Astrocyte of the spinal cord (primary cell): ENCODE measurements at regions not wholly inside any gene's neighbourhood (a gene's known extent, or its start where the extent isn't known, plus 50 kb on each side); places are given as distances from the start of the nearest gene placed in this dataset.

Experiments used
- DNase-seq: peaks from one replicate; pipeline ENCODE4 v3.0.0; 2011; ENCODE audit warnings: low read depth, low spot score
- H3K4me3 ChIP-seq: 2 replicates; pipeline ENCODE4 v1.5.1; 2011; ENCODE audit warnings: low read depth, mild to moderate bottlenecking, low read length, moderate library complexity
- CTCF ChIP-seq: IDR thresholded peaks from 2 replicates; pipeline ENCODE4 v1.5.1; 2012; ENCODE audit warnings: low read depth, mild to moderate bottlenecking, low read length, inconsistent platforms
- in situ Hi-C: cut with HindIII; loops from 2 replicates; pipeline ENCODE4 v1.10.0; 2017; ENCODE audit warnings: low sequenced_read_pairs

GRCh38 chr6:6883011-6883410 is 224.8 kb upstream of the RREB1 start:
- DNase-seq = no peak
- no peak for TF ChIP-seq CTCF
- in situ Hi-C loops = no loop called here
- no peak overlapping the region for H3K4me3 ChIP-seq

DNA sequence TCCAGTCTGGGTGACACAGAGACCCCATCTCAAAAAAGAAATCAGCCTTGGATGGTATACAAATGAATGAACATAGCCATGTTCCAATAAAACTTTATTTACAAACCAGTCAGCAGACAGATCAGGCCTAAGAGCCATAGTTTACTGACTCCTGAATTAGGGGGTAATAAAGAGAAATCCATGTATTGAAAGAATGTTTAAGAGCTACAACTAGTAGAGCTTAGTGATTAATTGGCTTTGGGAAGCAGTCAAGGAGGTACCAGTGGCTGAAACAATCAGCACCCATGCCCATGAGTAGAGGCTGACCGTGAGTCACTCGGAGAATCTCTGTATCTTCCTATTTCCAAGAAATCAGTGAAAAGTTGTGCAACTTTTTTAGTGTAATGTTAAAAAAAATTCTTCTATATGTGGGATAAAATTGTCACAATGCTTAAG is 223.6 kb upstream of the RREB1 start:
- no peak for DNase-seq
- H3K4me3 ChIP-seq = no peak overlapping the region
- in situ Hi-C loops = no loop called here
- no peak for TF ChIP-seq CTCF

DNA sequence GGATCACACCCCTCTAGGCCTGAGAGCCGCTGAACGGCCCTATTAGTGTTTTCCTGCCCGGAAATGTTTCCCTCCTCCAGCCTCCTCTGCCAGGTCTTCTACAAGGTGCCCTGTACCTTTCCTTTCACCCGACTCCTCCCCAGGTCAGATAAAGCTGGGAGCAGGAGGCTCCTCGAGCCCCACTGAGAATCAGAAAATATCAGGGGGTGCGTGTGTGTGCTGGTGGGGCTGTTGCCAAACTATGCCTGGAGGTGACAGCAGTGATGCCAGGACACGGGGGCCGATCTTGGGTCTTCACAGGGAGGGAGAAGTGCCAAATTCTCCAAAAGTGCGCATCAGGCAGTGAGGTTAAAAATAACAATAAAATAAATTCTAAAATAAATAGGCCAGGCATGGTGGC is 222.8 kb upstream of the RREB1 start:
- TF ChIP-seq CTCF = no peak
- no peak for DNase-seq
- in situ Hi-C loops = no loop called here
- no peak overlapping the region for H3K4me3 ChIP-seq

DNA sequence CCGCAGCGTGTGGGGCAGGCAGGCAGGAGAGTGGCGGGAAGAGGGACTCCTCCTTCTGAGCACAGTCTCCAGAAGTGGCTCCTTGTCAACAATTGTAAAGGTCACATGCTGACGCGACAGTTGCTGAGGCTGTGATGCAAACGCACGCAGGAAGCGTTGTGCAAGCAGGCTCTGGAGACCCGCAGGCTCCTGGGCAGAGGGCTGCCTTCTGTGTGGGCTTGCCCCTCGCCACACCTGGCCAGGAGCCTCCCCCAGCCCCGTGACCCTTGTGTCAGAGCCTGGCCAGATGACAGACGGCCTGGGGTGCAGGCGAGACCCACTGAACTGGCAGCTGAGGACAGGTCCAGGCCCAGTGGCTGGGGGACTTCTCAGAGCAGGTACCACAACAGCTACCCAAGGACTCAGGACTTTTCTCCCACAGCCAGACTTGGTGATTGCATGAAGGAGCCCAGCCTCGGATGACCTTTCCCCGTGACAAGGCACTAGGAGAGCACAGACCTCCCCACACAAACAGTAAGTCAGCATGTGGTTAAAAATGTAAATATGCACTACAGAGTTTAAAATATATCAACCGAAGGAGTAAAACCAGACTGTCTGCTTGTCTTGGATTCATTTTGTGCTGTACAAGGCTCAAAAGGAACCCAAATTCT is 222.1 kb upstream of the RREB1 start:
- DNase-seq = no peak
- no peak overlapping the region for H3K4me3 ChIP-seq
- in situ Hi-C loops = no loop called here
- no peak for TF ChIP-seq CTCF

DNA sequence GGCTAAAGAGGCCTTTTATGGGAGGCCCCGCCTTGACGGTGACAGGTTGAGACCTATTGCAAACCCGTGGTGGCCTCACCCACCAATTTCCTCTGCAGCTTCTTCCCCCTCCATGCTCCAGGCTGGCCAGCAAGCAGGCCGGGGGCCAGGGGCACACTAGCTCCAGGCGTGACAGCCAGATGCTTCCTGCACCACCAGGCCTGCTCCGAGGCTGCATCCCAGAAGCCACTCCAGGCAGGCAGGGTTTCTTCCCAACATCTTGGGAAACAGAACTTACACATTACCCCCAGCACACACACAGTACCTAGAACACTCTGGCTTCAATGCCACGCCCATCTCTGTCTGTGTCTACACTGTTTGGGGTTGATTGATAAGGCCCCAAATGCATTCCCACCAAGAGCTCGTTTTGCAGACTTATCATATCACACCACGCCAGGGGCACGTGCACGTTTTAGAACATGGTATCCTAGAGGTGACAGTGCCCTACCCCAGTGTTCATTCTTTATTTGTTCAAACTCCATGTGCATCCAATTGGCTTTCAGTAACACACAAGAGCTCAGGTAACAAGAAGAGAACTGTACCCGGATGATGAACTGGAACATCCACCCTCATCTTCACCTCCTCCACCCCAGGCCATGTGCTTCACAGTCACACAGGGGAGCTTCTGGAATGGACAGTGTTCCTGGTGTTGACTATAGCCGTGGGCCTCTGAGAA is 221.4 kb upstream of the RREB1 start:
- TF ChIP-seq CTCF = no peak
- in situ Hi-C loops = no loop called here
- DNase-seq = no peak
- no peak overlapping the region for H3K4me3 ChIP-seq

DNA sequence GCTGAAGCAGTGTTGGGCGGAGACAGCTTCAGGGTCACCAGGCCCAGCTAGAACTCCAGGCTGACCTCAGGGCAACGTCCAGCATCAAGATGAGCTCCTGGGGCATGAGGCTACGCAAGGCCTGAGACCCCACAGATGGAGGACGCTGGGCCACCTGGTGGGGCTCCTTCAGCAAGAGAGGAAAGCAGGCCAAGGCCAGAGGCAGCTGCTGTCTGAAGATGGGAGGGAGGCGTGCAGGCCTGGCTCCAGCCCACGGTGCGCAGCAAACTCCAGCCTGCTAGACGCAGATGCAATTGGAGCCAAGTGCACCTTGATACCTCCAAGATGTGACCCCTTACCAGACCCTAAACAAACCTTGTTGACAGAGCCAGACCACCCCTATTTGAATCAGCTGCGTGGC is 220.9 kb upstream of the RREB1 start:
- in situ Hi-C loops = no loop called here
- no peak for DNase-seq
- H3K4me3 ChIP-seq = no peak overlapping the region
- no peak for TF ChIP-seq CTCF
